B cell (primary cell): ENCODE measurements at regions not wholly inside any gene's neighbourhood (a gene's known extent, or its start where the extent isn't known, plus 50 kb on each side); places are given as distances from the start of the nearest gene placed in this dataset.

Experiments
- ATAC-seq: fragments of 200-7000 bp; cut with Tn5 transposase; one replicate; pipeline ENCODE4 v1.10.0; 2021; ENCODE audit warnings: low read depth, mild to moderate bottlenecking, moderate number of reproducible peaks, moderate library complexity
- CTCF ChIA-PET: fragments of 350-600 bp; sonication (Branson Sonifier 250); formaldehyde crosslinking; loops from one replicate; lab custom pipeline; 2021; ENCODE audit warnings: antibody characterized with exemption, inconsistent platforms; lab: Charles Lee
- POLR2A ChIA-PET: fragments of 350-600 bp; sonication (Branson Sonifier 250); formaldehyde crosslinking; loops from one replicate; lab custom pipeline; 2021; ENCODE audit warnings: antibody characterized with exemption; lab: Charles Lee
- DNase-seq: peaks from one replicate; pipeline ENCODE4 v3.0.0; 2013
- H2AFZ ChIP-seq: 2 replicates; pipeline ENCODE4 v1.6.1; 2012; ENCODE audit warnings: mild to moderate bottlenecking, low read depth, low read length; ENCODE audit not compliant: insufficient read depth, poor library complexity, severe bottlenecking
- H3K27ac ChIP-seq, 2 donors: 1 replicate in 1 of 2; 2 replicates in 1 of 2; pipeline ENCODE4 v1.5.1; 2012 to 2013; ENCODE audit warnings: low read length in 2 of 2, mild to moderate bottlenecking in 2 of 2, moderate library complexity in 1 of 2
- H3K27me3 ChIP-seq, 4 experiments: fragments of 200-600 bp in 1 of 4; sonication (generic) in 1 of 4; replicated peaks in 1 of 4; 1 replicate in 2 of 4; 2 replicates in 2 of 4; pipeline versions ENCODE4 v1.6.1 to v1.7.0; 2013 to 2016; ENCODE audit warnings: low read length in 3 of 4, mild to moderate bottlenecking in 2 of 4, mixed read lengths in 1 of 4, moderate library complexity in 1 of 4; ENCODE audit not compliant: insufficient read depth in 4 of 4, control insufficient read depth in 3 of 4; ENCODE audit errors: control extremely low read depth in 1 of 4
- H3K36me3 ChIP-seq, 2 experiments: replicated peaks in 1 of 2; 1 replicate in 1 of 2; 2 replicates in 1 of 2; pipeline versions ENCODE4 v1.6.1 to v1.7.1; 2013; ENCODE audit warnings: low read length in 1 of 2; ENCODE audit not compliant: insufficient read depth in 2 of 2, control insufficient read depth in 1 of 2; ENCODE audit errors: control extremely low read depth in 1 of 2, extremely low read depth in 1 of 2
- H3K4me1 ChIP-seq, 2 donors: fragments of 200-600 bp in 1 of 2; sonication (generic) in 1 of 2; 1 replicate in 1 of 2; 2 replicates in 1 of 2; pipeline versions ENCODE4 v1.5.1 to v1.6.1; 2013 to 2017; ENCODE audit warnings: low read length in 2 of 2; ENCODE audit not compliant: control insufficient read depth in 2 of 2, insufficient read depth in 2 of 2
- H3K4me2 ChIP-seq: replicated peaks from 2 replicates; pipeline ENCODE3; 2012; ENCODE audit warnings: mild to moderate bottlenecking, low read depth, low read length; ENCODE audit not compliant: poor library complexity, severe bottlenecking
- H3K4me3 ChIP-seq, 5 experiments: fragments of 200-600 bp in 1 of 5; sonication (generic) in 1 of 5; 1 replicate in 3 of 5; 2 replicates in 2 of 5; pipeline versions ENCODE4 v1.5.1 to v1.7.0; 2011 to 2016; ENCODE audit warnings: low read length in 4 of 5, mild to moderate bottlenecking in 4 of 5, low read depth in 2 of 5, control low read depth in 1 of 5, moderate library complexity in 1 of 5; ENCODE audit not compliant: insufficient read depth in 1 of 5; ENCODE audit errors: control extremely low read depth in 1 of 5, extremely low read depth in 1 of 5
- H3K79me2 ChIP-seq: fragments of 200-600 bp; sonication (generic); one replicate; pipeline ENCODE4 v1.6.0; 2016; ENCODE audit warnings: low read length; ENCODE audit not compliant: control insufficient read depth, insufficient read depth
- H3K9ac ChIP-seq: fragments of 200-600 bp; sonication (generic); 2 replicates; pipeline ENCODE4 v1.6.1; 2017; ENCODE audit warnings: mild to moderate bottlenecking, low read length, moderate library complexity
- H3K9me3 ChIP-seq, 3 donors: one replicate each; pipeline versions ENCODE4 v1.6.1 to v1.7.1; 2013; ENCODE audit warnings: low read length in 2 of 3; ENCODE audit not compliant: control insufficient read depth in 2 of 3, insufficient read depth in 1 of 3; ENCODE audit errors: control extremely low read depth in 1 of 3
- H4K20me1 ChIP-seq: 2 replicates; pipeline ENCODE4 v1.6.0; 2012; ENCODE audit warnings: mild to moderate bottlenecking, low read length; ENCODE audit not compliant: insufficient read depth, control insufficient read depth, poor library complexity, severe bottlenecking
- H3K27ac Mint-ChIP-seq: one replicate; pipeline ENCODE4 v1.8.0; 2021; ENCODE audit warnings: mixed read lengths
- H3K27me3 Mint-ChIP-seq: one replicate; pipeline ENCODE4 v1.8.0; 2021; ENCODE audit warnings: mixed read lengths
- H3K4me1 Mint-ChIP-seq: one replicate; pipeline ENCODE4 v1.8.0; 2021; ENCODE audit warnings: mixed read lengths
- H3K4me3 Mint-ChIP-seq: one replicate; pipeline ENCODE4 v1.8.0; 2021; ENCODE audit warnings: mixed read lengths
- H3K9me3 Mint-ChIP-seq: one replicate; pipeline ENCODE4 v1.8.0; 2022; ENCODE audit warnings: mixed read lengths; ENCODE audit not compliant: insufficient read depth
- EZH2 ChIP-seq: IDR thresholded peaks from 2 replicates; pipeline ENCODE4 v1.6.1; 2012; ENCODE audit warnings: borderline replicate concordance, low read depth, mild to moderate bottlenecking, moderate library complexity, low read length; ENCODE audit not compliant: insufficient read depth, poor library complexity, severe bottlenecking
- WGBS: methylation state at CpG from one replicate; pipeline ENCODE4 v1.1.5; 2013; ENCODE audit warnings: missing lambda C conversion rate; ENCODE audit not compliant: insufficient coverage; 5-methylcytosine and 5-hydroxymethylcytosine counted together
- intact Hi-C: fragments of 100-400 bp; cut with micrococcal nuclease; formaldehyde crosslinking; loops from one replicate; pipeline ENCODE4 v1.10.0; 2022
- TF ChIP-seq, protein P1 (sequence below): fragments of 200-600 bp; IDR thresholded peaks from one replicate; pipeline ENCODE4 v1.8.0; 2022; ENCODE audit warnings: antibody characterized with exemption, mild to moderate bottlenecking

DNA sequence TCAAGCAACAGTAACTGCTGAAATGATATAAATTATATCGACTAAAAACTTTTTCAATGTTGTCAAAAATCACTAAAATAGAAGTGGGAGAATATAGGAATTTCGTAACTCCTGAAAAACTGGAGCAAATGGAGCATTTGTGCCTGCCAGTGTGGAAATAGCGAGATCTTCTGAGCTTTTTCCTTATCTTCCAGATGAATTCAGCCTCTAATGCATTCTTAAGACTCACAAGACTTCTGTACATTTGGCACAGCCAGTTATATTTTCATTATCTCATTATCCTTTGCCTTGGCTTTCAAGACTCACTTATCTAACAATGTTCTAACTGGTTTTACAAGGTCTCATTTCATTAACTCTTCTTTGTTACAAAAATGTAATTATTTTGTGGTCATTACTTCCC is 252.4 kb downstream of the GXYLT1 start:
- Histone ChIP-seq H3K27ac (no peak overlapping the region), H3K9ac (no peak overlapping the region), H4K20me1 (no peaks in the 10 kb centered on the region), H3K79me2 (no peaks in the 10 kb centered on the region), H3K36me3 (no peaks in the 10 kb centered on the region), H3K27me3 (no peaks in the 10 kb centered on the region), H3K9me3 (no peaks in the 10 kb centered on the region), H3K4me2 (no peak overlapping the region), H3K4me3 (no peak overlapping the region), H2AFZ (no peak overlapping the region), H3K4me1 (no peaks in the 10 kb centered on the region)
- no peak for DNase-seq
- ChIA-PET CTCF (no interaction called here), POLR2A (no interaction called here)
- Mint-ChIP-seq H3K4me1 (no peaks in the 10 kb centered on the region), H3K27me3 (peaks cover 7% of the 10 kb centered on the region), H3K9me3 (no peaks in the 10 kb centered on the region), H3K27ac (no peak overlapping the region), H3K4me3 (no peak overlapping the region)
- intact Hi-C loops = no loop called here
- TF ChIP-seq EZH2 = no peak
- TF ChIP-seq, protein P1, sequence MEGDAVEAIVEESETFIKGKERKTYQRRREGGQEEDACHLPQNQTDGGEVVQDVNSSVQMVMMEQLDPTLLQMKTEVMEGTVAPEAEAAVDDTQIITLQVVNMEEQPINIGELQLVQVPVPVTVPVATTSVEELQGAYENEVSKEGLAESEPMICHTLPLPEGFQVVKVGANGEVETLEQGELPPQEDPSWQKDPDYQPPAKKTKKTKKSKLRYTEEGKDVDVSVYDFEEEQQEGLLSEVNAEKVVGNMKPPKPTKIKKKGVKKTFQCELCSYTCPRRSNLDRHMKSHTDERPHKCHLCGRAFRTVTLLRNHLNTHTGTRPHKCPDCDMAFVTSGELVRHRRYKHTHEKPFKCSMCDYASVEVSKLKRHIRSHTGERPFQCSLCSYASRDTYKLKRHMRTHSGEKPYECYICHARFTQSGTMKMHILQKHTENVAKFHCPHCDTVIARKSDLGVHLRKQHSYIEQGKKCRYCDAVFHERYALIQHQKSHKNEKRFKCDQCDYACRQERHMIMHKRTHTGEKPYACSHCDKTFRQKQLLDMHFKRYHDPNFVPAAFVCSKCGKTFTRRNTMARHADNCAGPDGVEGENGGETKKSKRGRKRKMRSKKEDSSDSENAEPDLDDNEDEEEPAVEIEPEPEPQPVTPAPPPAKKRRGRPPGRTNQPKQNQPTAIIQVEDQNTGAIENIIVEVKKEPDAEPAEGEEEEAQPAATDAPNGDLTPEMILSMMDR = no peak
- 67% methylated on average over 1 of the region's 3 CpGs for whole genome bisulfite sequencing
- no peak for ATAC-seq

DNA sequence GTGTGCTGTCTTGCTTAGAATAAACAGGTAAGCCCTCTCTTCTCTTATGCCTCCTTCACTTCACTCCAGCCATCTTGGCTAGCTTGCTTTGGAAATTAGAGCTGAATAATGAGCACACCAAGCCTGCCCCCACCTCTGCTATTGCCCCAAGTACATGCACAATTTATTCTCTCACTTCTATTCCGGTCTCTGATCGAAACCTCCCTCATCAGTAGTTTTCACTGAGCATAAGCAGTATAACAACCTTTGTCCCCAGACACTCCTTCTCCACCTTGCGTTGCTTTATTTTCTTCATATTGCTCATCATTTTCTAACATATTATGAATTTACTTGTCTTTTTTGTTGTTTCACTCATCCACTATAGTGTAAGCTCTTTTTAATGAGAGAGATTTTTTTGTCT is 253.4 kb downstream of the GXYLT1 start:
- Mint-ChIP-seq H3K4me3 (no peak overlapping the region), H3K9me3 (no peaks in the 10 kb centered on the region), H3K4me1 (no peaks in the 10 kb centered on the region), H3K27me3 (peaks cover 7% of the 10 kb centered on the region), H3K27ac (no peak overlapping the region)
- intact Hi-C loops = no loop called here
- 100% methylated on average over 2 of the region's 3 CpGs for WGBS
- ChIA-PET CTCF (no interaction called here), POLR2A (no interaction called here)
- no peaks in the 10 kb centered on the region for H3K36me3 ChIP-seq
- no peaks in the 10 kb centered on the region for H3K9me3 ChIP-seq
- H3K4me3 ChIP-seq = no peak overlapping the region
- no peaks in the 10 kb centered on the region for H3K27me3 ChIP-seq
- TF ChIP-seq EZH2 = no peak
- TF ChIP-seq, protein P1 = no peak
- no peak overlapping the region for H3K27ac ChIP-seq
- H3K4me1 ChIP-seq = no peaks in the 10 kb centered on the region
- H3K4me2 ChIP-seq = no peak overlapping the region
- DNase-seq (no peak), ATAC-seq (no peak)
- H3K79me2 ChIP-seq = no peaks in the 10 kb centered on the region
- H3K9ac ChIP-seq = no peak overlapping the region
- no peaks in the 10 kb centered on the region for H4K20me1 ChIP-seq
- no peak overlapping the region for H2AFZ ChIP-seq
